ENCODE measurements at regions not wholly inside any gene's neighbourhood (a gene's known extent, or its start where the extent isn't known, plus 50 kb on each side); places are given as distances from the start of the nearest gene placed in this dataset.

GRCh38 chr19:34082289-34083077 lies 89.8 kb upstream of the LSM14A start:
- TF ChIP-seq CTCF (IDR thresholded peaks at IDR 0.05) (no peak), POLR2A (IDR thresholded peaks at IDR 0.05) (no peak), EP300 (IDR thresholded peaks at IDR 0.05) (no peak)
- Histone ChIP-seq H3K9me3 (no peaks in the 10 kb centered on the region), H3K36me3 (no peaks in the 10 kb centered on the region), H3K4me3 (no peak overlapping the region), H3K27me3 (no peaks in the 10 kb centered on the region), H3K27ac (no peak overlapping the region), H3K4me1 (peaks cover 0 to 11% (median 0%) of the 10 kb centered on the region in 4 donors)
- WGBS, 2 donors = 37 to 41% methylated on average over 10 of the region's 10 CpGs
- no peak for DNase-seq (ENCODE audit: low spot score in 2 of 2)

- Histone ChIP-seq H3K27ac (no peak overlapping the region), H3K27me3 (no peaks in the 10 kb centered on the region), H3K4me1 (peaks cover 0 to 11% (median 0%) of the 10 kb centered on the region in 4 donors), H3K4me3 (no peak overlapping the region), H3K36me3 (no peaks in the 10 kb centered on the region), H3K9me3 (no peaks in the 10 kb centered on the region)
- no peak for DNase-seq (ENCODE audit: low spot score in 2 of 2)
- WGBS, 2 donors = 51 to 66% methylated on average over 3 of the region's 3 CpGs
- no peak for TF ChIP-seq CTCF (IDR thresholded peaks at IDR 0.05)
- no peak for TF ChIP-seq POLR2A (IDR thresholded peaks at IDR 0.05)
- TF ChIP-seq EP300 (IDR thresholded peaks at IDR 0.05) = no peak
These were observed 87.7 kb upstream of the LSM14A start for GRCh38 chr19:34084396-34085145.

GRCh38 chr19:34085336-34085735 lies 87.0 kb upstream of the LSM14A start:
- H3K4me1 ChIP-seq = peaks cover 0 to 11% (median 0%) of the 10 kb centered on the region in 4 donors
- no peak for DNase-seq (ENCODE audit: low spot score in 2 of 2)
- H3K36me3 ChIP-seq = no peaks in the 10 kb centered on the region
- 54 to 76% methylated on average over 3 of the region's 3 CpGs for WGBS, 2 donors
- no peak overlapping the region for H3K27ac ChIP-seq
- no peak for TF ChIP-seq EP300 (IDR thresholded peaks at IDR 0.05)
- TF ChIP-seq POLR2A (IDR thresholded peaks at IDR 0.05) = no peak
- TF ChIP-seq CTCF (IDR thresholded peaks at IDR 0.05) = no peak
- H3K9me3 ChIP-seq = no peaks in the 10 kb centered on the region
- H3K4me3 ChIP-seq = no peak overlapping the region
- H3K27me3 ChIP-seq = no peaks in the 10 kb centered on the region

GRCh38 chr19:34088292-34088691 lies 84.0 kb upstream of the LSM14A start:
- no peaks in the 10 kb centered on the region for H3K36me3 ChIP-seq
- DNase-seq (ENCODE audit: low spot score in 2 of 2) = no peak
- TF ChIP-seq EP300 (IDR thresholded peaks at IDR 0.05) = no peak
- TF ChIP-seq POLR2A (IDR thresholded peaks at IDR 0.05) = no peak
- TF ChIP-seq CTCF (IDR thresholded peaks at IDR 0.05) = no peak
- H3K4me1 ChIP-seq = no peaks in the 10 kb centered on the region
- H3K9me3 ChIP-seq = no peaks in the 10 kb centered on the region
- H3K27me3 ChIP-seq = no peaks in the 10 kb centered on the region
- no peak overlapping the region for H3K4me3 ChIP-seq
- H3K27ac ChIP-seq = no peak overlapping the region

GRCh38 chr19:34089566-34089965 lies 82.7 kb upstream of the LSM14A start:
- H3K9me3 ChIP-seq = no peaks in the 10 kb centered on the region
- H3K27ac ChIP-seq = no peak overlapping the region
- no peak overlapping the region for H3K4me3 ChIP-seq
- H3K36me3 ChIP-seq = no peaks in the 10 kb centered on the region
- H3K4me1 ChIP-seq = no peaks in the 10 kb centered on the region
- 80 to 84% methylated on average over 5 of the region's 5 CpGs for WGBS, 2 donors
- no peak for TF ChIP-seq CTCF (IDR thresholded peaks at IDR 0.05)
- TF ChIP-seq POLR2A (IDR thresholded peaks at IDR 0.05) = no peak
- no peak for TF ChIP-seq EP300 (IDR thresholded peaks at IDR 0.05)
- no peak for DNase-seq (ENCODE audit: low spot score in 2 of 2)
- H3K27me3 ChIP-seq = no peaks in the 10 kb centered on the region
